Caco-2 (cell line): ENCODE measurements at regions not wholly inside any gene's neighbourhood (a gene's known extent, or its start where the extent isn't known, plus 50 kb on each side); places are given as distances from the start of the nearest gene placed in this dataset.

Experiments
- BruUV-seq: library from RNA; stranded (reverse); fragments of 400-500 nt; replicated peaks from 2 replicates; lab custom pipeline; 2021; lab: Mats Ljungman, UMichigan
- CTCF ChIA-PET: fragments of 300-600 bp; sonication (Branson Sonifier 250); formaldehyde crosslinking; loops from one replicate; lab custom pipeline; 2022; ENCODE audit warnings: antibody characterized with exemption; lab: Charles Lee
- POLR2A ChIA-PET: fragments of 300-600 bp; sonication (Branson Sonifier 250); formaldehyde crosslinking; loops from one replicate; lab custom pipeline; 2022; ENCODE audit warnings: antibody characterized with exemption; lab: Charles Lee
- DNase-seq, 2 experiments: peaks; one replicate each; pipeline versions ENCODE4 v3.0.0 to v3.0.0-alpha.2; 2020 to 2022
- H3K27me3 ChIP-seq: replicated peaks from 2 replicates; pipeline ENCODE4 v1.6.0; 2011; ENCODE audit warnings: low read length; ENCODE audit not compliant: control insufficient read depth, insufficient read depth
- H3K36me3 ChIP-seq: 2 replicates; pipeline ENCODE4 v1.5.1; 2011; ENCODE audit warnings: low read length; ENCODE audit not compliant: control insufficient read depth, insufficient read depth
- H3K4me1 ChIP-seq: fragments of 250-450 bp; sonication (Bioruptor Pico); 2 replicates; pipeline ENCODE4 v1.5.1; 2020; ENCODE audit warnings: mild to moderate bottlenecking
- H3K4me3 ChIP-seq: 2 replicates; pipeline ENCODE4 v1.5.1; 2011; ENCODE audit warnings: low read depth, mild to moderate bottlenecking, control low read depth, low read length
- H3K9me3 ChIP-seq: fragments of 250-450 bp; sonication (Bioruptor Pico); 2 replicates; pipeline ENCODE4 v1.5.1; 2020; ENCODE audit warnings: mild to moderate bottlenecking, moderate library complexity
- H3K27ac Mint-ChIP-seq: one replicate; pipeline ENCODE4 v1.8.0; 2022; ENCODE audit warnings: mixed read lengths; ENCODE audit not compliant: unreplicated experiment
- H3K27me3 Mint-ChIP-seq: one replicate; pipeline ENCODE4 v1.8.0; 2022; ENCODE audit warnings: mixed read lengths; ENCODE audit not compliant: insufficient read depth, unreplicated experiment
- H3K36me3 Mint-ChIP-seq: one replicate; pipeline ENCODE4 v1.8.0; 2022; ENCODE audit warnings: mild to moderate bottlenecking, mixed read lengths; ENCODE audit not compliant: insufficient read depth, unreplicated experiment
- H3K4me1 Mint-ChIP-seq: one replicate; pipeline ENCODE4 v1.8.0; 2022; ENCODE audit warnings: low read depth, mixed read lengths; ENCODE audit not compliant: unreplicated experiment
- H3K4me3 Mint-ChIP-seq: one replicate; pipeline ENCODE4 v1.8.0; 2022; ENCODE audit warnings: mild to moderate bottlenecking, moderate library complexity, mixed read lengths; ENCODE audit not compliant: unreplicated experiment
- H3K9me3 Mint-ChIP-seq: one replicate; pipeline ENCODE4 v1.8.0; 2022; ENCODE audit warnings: mixed read lengths; ENCODE audit not compliant: unreplicated experiment
- intact Hi-C: fragments of 100-400 bp; cut with micrococcal nuclease; formaldehyde crosslinking; loops from one replicate; pipeline ENCODE4 v1.10.0; 2022; ENCODE audit not compliant: unreplicated experiment
- TF ChIP-seq, protein P1 (sequence below), 2 experiments: fragments of 200-600 bp in 1 of 2; IDR thresholded peaks; 1 replicate in 1 of 2; 2 replicates in 1 of 2; pipeline versions ENCODE4 v1.5.1 to v1.8.0; 2011 to 2022; ENCODE audit warnings: antibody characterized with exemption in 1 of 2, control low read depth in 1 of 2, inconsistent platforms in 1 of 2, low read depth in 1 of 2, low read length in 1 of 2, mild to moderate bottlenecking in 1 of 2, moderate library complexity in 1 of 2; ENCODE audit not compliant: insufficient read depth in 1 of 2, severe bottlenecking in 1 of 2, unreplicated experiment in 1 of 2

DNA sequence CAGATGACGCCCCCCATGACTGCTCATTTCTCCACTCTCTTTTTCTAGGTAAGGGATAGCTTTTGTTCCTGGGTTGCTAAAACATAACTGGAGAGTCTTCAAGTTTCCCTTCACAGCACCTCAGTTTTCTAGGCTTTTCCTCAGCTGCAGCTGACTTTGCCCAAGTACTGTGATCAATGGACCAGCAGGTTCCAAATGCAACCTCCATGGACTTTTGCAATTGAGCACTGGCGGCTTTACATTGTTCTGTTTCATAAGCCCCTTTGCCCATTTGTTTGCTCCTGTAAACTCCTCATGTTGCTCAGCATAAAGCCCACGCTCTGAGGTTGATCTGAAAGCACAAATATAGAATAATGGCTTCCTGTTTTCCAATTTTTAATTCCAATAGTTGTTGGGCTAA lies 291.6 kb downstream of the IRS1 start:
- ChIA-PET CTCF (no interaction called here), POLR2A (no interaction called here)
- no peak overlapping the region for H3K4me3 Mint-ChIP-seq
- H3K9me3 Mint-ChIP-seq, result no peaks in the 10 kb centered on the region
- no peaks in the 10 kb centered on the region for H3K4me1 ChIP-seq
- no TSS peak for BruUV-seq
- TF ChIP-seq, protein P1, sequence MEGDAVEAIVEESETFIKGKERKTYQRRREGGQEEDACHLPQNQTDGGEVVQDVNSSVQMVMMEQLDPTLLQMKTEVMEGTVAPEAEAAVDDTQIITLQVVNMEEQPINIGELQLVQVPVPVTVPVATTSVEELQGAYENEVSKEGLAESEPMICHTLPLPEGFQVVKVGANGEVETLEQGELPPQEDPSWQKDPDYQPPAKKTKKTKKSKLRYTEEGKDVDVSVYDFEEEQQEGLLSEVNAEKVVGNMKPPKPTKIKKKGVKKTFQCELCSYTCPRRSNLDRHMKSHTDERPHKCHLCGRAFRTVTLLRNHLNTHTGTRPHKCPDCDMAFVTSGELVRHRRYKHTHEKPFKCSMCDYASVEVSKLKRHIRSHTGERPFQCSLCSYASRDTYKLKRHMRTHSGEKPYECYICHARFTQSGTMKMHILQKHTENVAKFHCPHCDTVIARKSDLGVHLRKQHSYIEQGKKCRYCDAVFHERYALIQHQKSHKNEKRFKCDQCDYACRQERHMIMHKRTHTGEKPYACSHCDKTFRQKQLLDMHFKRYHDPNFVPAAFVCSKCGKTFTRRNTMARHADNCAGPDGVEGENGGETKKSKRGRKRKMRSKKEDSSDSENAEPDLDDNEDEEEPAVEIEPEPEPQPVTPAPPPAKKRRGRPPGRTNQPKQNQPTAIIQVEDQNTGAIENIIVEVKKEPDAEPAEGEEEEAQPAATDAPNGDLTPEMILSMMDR (IDR thresholded peaks at IDR 0.05; ENCODE audit: insufficient read depth in 1 of 2, low read depth in 1 of 2, low read length in 1 of 2, severe bottlenecking in 1 of 2, unreplicated experiment in 1 of 2), result no peak
- no peak for DNase-seq
- no peaks in the 10 kb centered on the region for H3K4me1 Mint-ChIP-seq
- no peaks in the 10 kb centered on the region for H3K27me3 ChIP-seq
- H3K36me3 ChIP-seq, result no peaks in the 10 kb centered on the region
- no peaks in the 10 kb centered on the region for H3K36me3 Mint-ChIP-seq
- no peaks in the 10 kb centered on the region for H3K9me3 ChIP-seq
- H3K4me3 ChIP-seq, result no peak overlapping the region
- no peaks in the 10 kb centered on the region for H3K27me3 Mint-ChIP-seq
- intact Hi-C loops, result no loop called here
- H3K27ac Mint-ChIP-seq, result no peak overlapping the region

DNA sequence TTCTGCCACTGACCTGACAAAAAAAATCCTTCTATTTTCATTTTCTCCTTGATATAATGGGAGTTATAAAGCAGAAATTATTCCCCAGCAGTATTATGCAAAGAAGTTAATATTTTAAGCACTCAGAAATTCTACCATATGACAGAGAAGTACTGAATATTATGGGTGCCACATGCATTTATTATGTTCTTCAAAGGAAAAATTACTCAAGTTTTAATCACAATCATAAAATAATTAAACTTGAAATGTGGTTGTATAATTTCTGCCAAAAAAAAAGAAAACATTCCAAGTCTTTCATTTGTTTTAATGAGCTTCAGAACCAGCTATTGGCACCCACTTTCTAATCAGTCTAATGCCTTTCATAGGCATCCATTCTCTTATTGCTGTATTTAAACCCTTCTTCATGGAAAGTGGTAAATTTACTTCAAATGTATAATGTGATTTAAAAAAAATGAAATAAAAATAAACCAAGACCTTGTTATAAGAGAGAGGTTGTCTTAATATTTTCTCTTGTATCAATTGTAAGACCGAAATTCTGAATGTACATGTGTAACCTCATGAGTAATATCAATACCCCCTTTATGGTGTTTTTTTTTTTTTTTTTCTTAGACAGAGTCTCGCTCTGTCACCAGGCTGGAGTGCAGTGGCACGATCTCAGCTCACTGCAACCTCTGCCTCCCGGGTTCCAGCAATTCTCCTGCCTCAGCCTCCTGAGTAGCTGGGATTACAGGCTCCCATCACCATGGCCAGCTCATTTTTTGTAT lies 302.3 kb downstream of the IRS1 start:
- Mint-ChIP-seq H3K4me3 (no peak overlapping the region), H3K36me3 (no peaks in the 10 kb centered on the region), H3K9me3 (peaks cover 9% of the 10 kb centered on the region), H3K4me1 (peaks cover 24% of the 10 kb centered on the region), H3K27me3 (no peaks in the 10 kb centered on the region), H3K27ac (no peak overlapping the region)
- Histone ChIP-seq H3K27me3 (no peaks in the 10 kb centered on the region), H3K9me3 (0 out of 2 replicates have a peak, but pooled peaks cover 5% of the 10 kb centered on the region), H3K36me3 (no peaks in the 10 kb centered on the region), H3K4me3 (no peak overlapping the region), H3K4me1 (peaks cover 14% of the 10 kb centered on the region)
- BruUV-seq, result no TSS peak
- POLR2A ChIA-PET, result no interaction called here
- TF ChIP-seq, protein P1 (IDR thresholded peaks at IDR 0.05; ENCODE audit: insufficient read depth in 1 of 2, low read depth in 1 of 2, low read length in 1 of 2, severe bottlenecking in 1 of 2, unreplicated experiment in 1 of 2), result no peak
- intact Hi-C loops, result no loop called here
- no peak for DNase-seq
- CTCF ChIA-PET, result interaction anchor here (0.6 kb wide), 1 partner anchor 13 kb away, joined by 3 read pairs; no protein-coding TSS in a partner anchor

DNA sequence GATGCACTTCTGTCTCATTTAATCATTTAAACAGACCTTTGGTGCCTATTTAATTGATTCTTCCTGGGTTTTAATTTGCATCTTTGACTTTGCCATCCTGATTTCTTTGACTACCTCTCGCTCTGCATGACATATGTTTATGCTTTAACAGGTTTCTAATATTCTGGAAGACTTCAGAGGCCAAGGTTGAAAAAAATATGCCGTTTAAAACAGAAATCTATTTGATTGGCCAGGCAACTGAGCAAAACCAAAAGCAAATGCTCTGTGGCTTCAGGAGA lies 303.4 kb downstream of the IRS1 start:
- Histone ChIP-seq H3K4me3 (no peak overlapping the region), H3K4me1 (peaks cover 14% of the 10 kb centered on the region), H3K9me3 (no peaks in the 10 kb centered on the region), H3K27me3 (no peaks in the 10 kb centered on the region), H3K36me3 (no peaks in the 10 kb centered on the region)
- ChIA-PET POLR2A (no interaction called here), CTCF (no interaction called here)
- Mint-ChIP-seq H3K9me3 (peaks cover 9% of the 10 kb centered on the region), H3K36me3 (no peaks in the 10 kb centered on the region), H3K4me3 (no peak overlapping the region), H3K4me1 (peaks cover 24% of the 10 kb centered on the region), H3K27ac (no peak overlapping the region), H3K27me3 (no peaks in the 10 kb centered on the region)
- intact Hi-C loops, result no loop called here
- no TSS peak for BruUV-seq
- TF ChIP-seq, protein P1 (IDR thresholded peaks at IDR 0.05; ENCODE audit: insufficient read depth in 1 of 2, low read depth in 1 of 2, low read length in 1 of 2, severe bottlenecking in 1 of 2, unreplicated experiment in 1 of 2), result no peak
- no peak for DNase-seq
